ENCODE measurements at regions not wholly inside any gene's neighbourhood (a gene's known extent, or its start where the extent isn't known, plus 50 kb on each side); places are given as distances from the start of the nearest gene placed in this dataset.

- no peak for DNase-seq (ENCODE audit: extremely low read depth, low read depth)
- no peak for TF ChIP-seq CTCF (IDR thresholded peaks at IDR 0.05; ENCODE audit: low read depth, low read length, missing control alignments)
- no peak overlapping the region for H3K4me3 ChIP-seq (replicated peaks; ENCODE audit: low read depth, low read length)
Observed at GRCh38 chr11:134878785-134879184, 466.7 kb upstream of the B3GAT1 start.

GRCh38 chr11:134876226-134876625 lies 464.2 kb upstream of the B3GAT1 start:
- no peak for TF ChIP-seq CTCF (IDR thresholded peaks at IDR 0.05; ENCODE audit: low read depth, low read length, missing control alignments)
- H3K4me3 ChIP-seq (replicated peaks; ENCODE audit: low read depth, low read length) = no peak overlapping the region
- DNase-seq (ENCODE audit: extremely low read depth, low read depth) = no peak

GRCh38 chr11:134866981-134867675 lies 455.1 kb upstream of the B3GAT1 start:
- no peak for DNase-seq (ENCODE audit: extremely low read depth, low read depth)
- TF ChIP-seq CTCF (IDR thresholded peaks at IDR 0.05; ENCODE audit: low read depth, low read length, missing control alignments) = no peak
- no peak overlapping the region for H3K4me3 ChIP-seq (replicated peaks; ENCODE audit: low read depth, low read length)

- no peak for TF ChIP-seq CTCF (IDR thresholded peaks at IDR 0.05; ENCODE audit: low read depth, low read length, missing control alignments)
- H3K4me3 ChIP-seq (replicated peaks; ENCODE audit: low read depth, low read length) = no peak overlapping the region
- no peak for DNase-seq (ENCODE audit: extremely low read depth, low read depth)
Observed at GRCh38 chr11:134866215-134866614, 454.2 kb upstream of the B3GAT1 start.

- no peak for TF ChIP-seq CTCF (IDR thresholded peaks at IDR 0.05; ENCODE audit: low read depth, low read length, missing control alignments)
- no peak for DNase-seq (ENCODE audit: extremely low read depth, low read depth)
- H3K4me3 ChIP-seq (replicated peaks; ENCODE audit: low read depth, low read length) = no peak overlapping the region
Observed at GRCh38 chr11:134864968-134865305, 452.9 kb upstream of the B3GAT1 start.

GRCh38 chr11:134864233-134864967 lies 452.4 kb upstream of the B3GAT1 start:
- no peak for TF ChIP-seq CTCF (IDR thresholded peaks at IDR 0.05; ENCODE audit: low read depth, low read length, missing control alignments)
- DNase-seq (ENCODE audit: extremely low read depth, low read depth) = no peak

More at GRCh38 chr11:134864233-134864967, 452.4 kb upstream of the B3GAT1 start:
- no peak overlapping the region for H3K4me3 ChIP-seq (replicated peaks; ENCODE audit: low read depth, low read length)

All from HFF-Myc (cell line).